Spleen (tissue), 11 donors: ENCODE measurements at regions not wholly inside any gene's neighbourhood (a gene's known extent, or its start where the extent isn't known, plus 50 kb on each side); places are given as distances from the start of the nearest gene placed in this dataset.

Experiments
- DNase-seq: peaks from one replicate; pipeline ENCODE4 v3.0.0-alpha.2; 2020
- H3K27ac ChIP-seq, 8 donors: fragments of 200-600 bp; sonication (generic) in 7 of 8; 1 replicate in 4 of 8; 2 replicates in 4 of 8; pipeline versions ENCODE4 v1.5.0 to v1.8.0; 2016 to 2021; ENCODE audit warnings: inconsistent platforms in 4 of 8, mild to moderate bottlenecking in 4 of 8, moderate library complexity in 1 of 8
- H3K27me3 ChIP-seq, 7 donors: fragments of 200-600 bp; sonication (generic) in 6 of 7; replicated peaks in 1 of 7; 1 replicate in 4 of 7; 2 replicates in 3 of 7; pipeline versions ENCODE4 v1.5.0 to v1.8.0; 2016 to 2021; ENCODE audit warnings: inconsistent platforms in 3 of 7, mild to moderate bottlenecking in 1 of 7
- H3K36me3 ChIP-seq, 6 donors: fragments of 200-600 bp; sonication (generic) in 5 of 6; 1 replicate in 4 of 6; 2 replicates in 2 of 6; pipeline versions ENCODE4 v1.5.0 to v1.8.0; 2016 to 2021; ENCODE audit warnings: inconsistent platforms in 2 of 6
- H3K4me1 ChIP-seq, 6 donors: fragments of 200-600 bp; sonication (generic) in 5 of 6; 1 replicate in 3 of 6; 2 replicates in 3 of 6; pipeline versions ENCODE4 v1.5.0 to v1.8.0; 2016 to 2021; ENCODE audit warnings: inconsistent platforms in 3 of 6
- H3K4me3 ChIP-seq, 8 donors: fragments of 200-600 bp; sonication (generic) in 7 of 8; 1 replicate in 4 of 8; 2 replicates in 4 of 8; pipeline versions ENCODE4 v1.5.0 to v1.8.0; 2016 to 2021; ENCODE audit warnings: inconsistent platforms in 4 of 8, mild to moderate bottlenecking in 4 of 8, moderate library complexity in 2 of 8
- H3K9me3 ChIP-seq, 8 donors: fragments of 200-600 bp; sonication (generic) in 7 of 8; 1 replicate in 4 of 8; 2 replicates in 4 of 8; pipeline versions ENCODE4 v1.5.0 to v1.8.0; 2016 to 2021; ENCODE audit warnings: inconsistent platforms in 4 of 8
- POLR2A ChIP-seq, 3 donors: fragments of 450-650 bp; IDR thresholded peaks; one replicate each; pipeline ENCODE4 v1.5.1; 2017; ENCODE audit warnings: antibody characterized with exemption in 3 of 3, mild to moderate bottlenecking in 1 of 3
- POLR2AphosphoS5 ChIP-seq, 3 donors: sonication (generic); formaldehyde crosslinking; IDR thresholded peaks; one replicate each; pipeline ENCODE4 v1.5.1; 2017; ENCODE audit warnings: antibody characterized with exemption in 3 of 3
- WGBS, 5 donors: extraction: QIAGEN DNeasy Blood & Tissue Kit in 3 of 5; methylation state at CpG; one replicate each; pipeline versions ENCODE4 v1.1.5 to v1.1.7; 2013 to 2018; 5-methylcytosine and 5-hydroxymethylcytosine counted together
- intact Hi-C: fragments of 100-400 bp; cut with DNase I; formaldehyde crosslinking; loops from one replicate; pipeline ENCODE4 v1.15.0; 2023; ENCODE audit warnings: low total_unique reads
- TF ChIP-seq, protein P1 (sequence below), 11 experiments: fragments of 200-600 bp in 7 of 11; fragments of 450-650 bp in 4 of 11; sonication (generic) in 4 of 11; IDR thresholded peaks in 8 of 11; conservative IDR thresholded peaks in 3 of 11; 1 replicate in 7 of 11; 2 replicates in 4 of 11; pipeline versions ENCODE4 v1.4.0 to v1.8.0; 2016 to 2021; ENCODE audit warnings: antibody characterized with exemption in 11 of 11, inconsistent platforms in 4 of 11, mild to moderate bottlenecking in 1 of 11
- donor health status: healthy with polysubstance abuse.
- donor health status: DM: no; HTN: no; CAD: no; lungs with moderate emphysema.
- donor health status: DM: no; HTN: no; CAD: no.
- donor health status: Bipolar disorder and iron deficiency.
- donor health status: healthy.
- donor health status: DM: no; HTN: no; CAD: no.
- donor health status: DM: yes; HTN: yes; CAD: no.

DNA sequence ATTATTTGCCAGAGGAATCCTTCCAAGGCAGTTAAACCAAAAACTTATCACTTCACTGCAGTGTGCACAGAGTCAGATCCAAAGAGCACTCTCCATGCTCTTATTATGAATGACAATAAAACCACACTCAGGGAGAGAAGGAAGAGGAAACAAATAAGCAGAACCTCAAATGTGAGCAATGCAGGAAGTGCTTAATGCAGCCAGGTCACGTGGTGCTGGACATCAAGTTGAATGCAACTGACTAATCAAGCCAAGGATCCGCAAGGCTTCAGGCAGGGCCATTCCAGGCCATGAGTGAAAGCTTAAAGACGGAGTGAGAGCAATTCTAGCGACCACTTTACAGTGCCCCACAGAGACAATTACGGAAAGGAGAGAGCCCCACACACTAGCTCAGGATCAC, 230.4 kb upstream of the PUM3 start:
- H3K27ac ChIP-seq: no peak overlapping the region
- H3K4me3 ChIP-seq: no peak overlapping the region
- peaks cover 0 to 19% (median 2%) of the 10 kb centered on the region in 8 donors for H3K9me3 ChIP-seq
- 65 to 77% (median 72%) methylated on average over 5 of the region's 5 CpGs for WGBS, 5 donors
- intact Hi-C loops: no loop called here
- no peaks in the 10 kb centered on the region for H3K4me1 ChIP-seq
- DNase-seq: no peak
- H3K27me3 ChIP-seq: no peaks in the 10 kb centered on the region
- TF ChIP-seq POLR2A (IDR thresholded peaks at IDR 0.05) (no peak), POLR2AphosphoS5 (IDR thresholded peaks at IDR 0.05) (no peak)
- TF ChIP-seq, protein P1, sequence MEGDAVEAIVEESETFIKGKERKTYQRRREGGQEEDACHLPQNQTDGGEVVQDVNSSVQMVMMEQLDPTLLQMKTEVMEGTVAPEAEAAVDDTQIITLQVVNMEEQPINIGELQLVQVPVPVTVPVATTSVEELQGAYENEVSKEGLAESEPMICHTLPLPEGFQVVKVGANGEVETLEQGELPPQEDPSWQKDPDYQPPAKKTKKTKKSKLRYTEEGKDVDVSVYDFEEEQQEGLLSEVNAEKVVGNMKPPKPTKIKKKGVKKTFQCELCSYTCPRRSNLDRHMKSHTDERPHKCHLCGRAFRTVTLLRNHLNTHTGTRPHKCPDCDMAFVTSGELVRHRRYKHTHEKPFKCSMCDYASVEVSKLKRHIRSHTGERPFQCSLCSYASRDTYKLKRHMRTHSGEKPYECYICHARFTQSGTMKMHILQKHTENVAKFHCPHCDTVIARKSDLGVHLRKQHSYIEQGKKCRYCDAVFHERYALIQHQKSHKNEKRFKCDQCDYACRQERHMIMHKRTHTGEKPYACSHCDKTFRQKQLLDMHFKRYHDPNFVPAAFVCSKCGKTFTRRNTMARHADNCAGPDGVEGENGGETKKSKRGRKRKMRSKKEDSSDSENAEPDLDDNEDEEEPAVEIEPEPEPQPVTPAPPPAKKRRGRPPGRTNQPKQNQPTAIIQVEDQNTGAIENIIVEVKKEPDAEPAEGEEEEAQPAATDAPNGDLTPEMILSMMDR (IDR thresholded peaks at IDR 0.05 in 8 of 11, conservative IDR thresholded peaks at IDR 0.05 in 3 of 11): no peak
- H3K36me3 ChIP-seq: no peaks in the 10 kb centered on the region

DNA sequence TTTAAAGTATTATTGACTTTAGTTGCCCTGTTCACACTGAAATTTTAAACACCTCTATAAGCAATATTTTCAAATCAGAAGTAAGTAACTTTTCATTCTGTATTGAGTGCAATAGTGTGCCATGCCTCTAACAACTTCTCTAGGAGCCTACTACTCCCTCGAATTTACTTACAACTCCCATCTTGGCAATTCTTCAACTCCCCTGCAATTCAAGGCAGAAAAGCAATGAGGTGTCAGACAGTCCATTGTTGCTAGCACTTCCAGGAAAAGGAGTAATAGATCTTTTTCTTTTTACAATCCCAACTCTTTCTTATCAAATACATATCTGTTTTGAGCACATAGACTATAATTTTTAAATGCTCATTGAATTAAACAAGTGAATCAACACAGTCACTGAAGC, 222.7 kb upstream of the PUM3 start:
- Histone ChIP-seq H3K27ac (no peak overlapping the region), H3K36me3 (no peaks in the 10 kb centered on the region), H3K4me3 (no peak overlapping the region), H3K4me1 (no peaks in the 10 kb centered on the region), H3K9me3 (peaks cover 0 to 10% (median 2%) of the 10 kb centered on the region in 8 donors), H3K27me3 (no peaks in the 10 kb centered on the region)
- intact Hi-C loops: no loop called here
- TF ChIP-seq, protein P1 (IDR thresholded peaks at IDR 0.05 in 8 of 11, conservative IDR thresholded peaks at IDR 0.05 in 3 of 11): no peak
- TF ChIP-seq POLR2AphosphoS5 (IDR thresholded peaks at IDR 0.05) (no peak), POLR2A (IDR thresholded peaks at IDR 0.05) (no peak)
- WGBS, 5 donors: 33 to 61% (median 53%) methylated on average over 1 of the region's 1 CpG
- DNase-seq: no peak

DNA sequence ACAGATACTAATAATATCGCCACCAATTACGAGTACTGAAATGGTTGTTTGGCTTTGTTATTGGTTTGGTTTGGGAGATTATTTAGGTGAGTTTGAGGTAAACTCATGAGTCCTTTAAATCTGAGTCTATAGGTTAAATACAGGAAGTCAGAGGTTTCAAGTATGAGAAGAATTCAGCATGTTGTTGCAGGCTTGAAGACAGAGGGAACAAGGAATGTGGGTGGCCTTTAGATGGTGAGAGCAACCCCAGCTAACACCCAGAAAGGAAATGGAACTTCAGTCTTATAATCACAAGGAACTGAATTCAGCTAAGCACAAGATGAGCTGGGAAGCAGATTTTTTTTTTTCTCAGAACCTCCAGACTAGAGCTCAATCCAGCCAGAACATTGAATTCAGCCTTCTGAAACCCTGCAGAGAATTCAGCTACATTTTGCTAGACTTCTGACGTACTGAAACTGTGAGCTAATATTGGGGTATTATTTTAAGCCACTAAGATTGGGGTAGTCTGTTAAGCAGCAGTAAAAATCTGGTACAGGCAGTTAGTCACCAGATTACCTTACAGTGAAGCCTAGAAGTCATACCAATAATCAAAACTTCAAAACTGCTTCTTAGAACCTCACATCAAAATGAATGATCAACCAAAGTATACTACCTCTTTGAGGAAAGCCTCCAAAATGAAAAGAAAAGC, 216.0 kb upstream of the PUM3 start:
- Histone ChIP-seq H3K27me3 (no peaks in the 10 kb centered on the region), H3K27ac (no peak overlapping the region), H3K4me1 (no peaks in the 10 kb centered on the region), H3K4me3 (no peak overlapping the region), H3K36me3 (no peaks in the 10 kb centered on the region), H3K9me3 (no peaks in the 10 kb centered on the region)
- intact Hi-C loops: no loop called here
- no peak for DNase-seq
- TF ChIP-seq POLR2AphosphoS5 (IDR thresholded peaks at IDR 0.05): no peak
- WGBS, 5 donors: 85 to 93% (median 90%) methylated on average over 3 of the region's 3 CpGs

DNA sequence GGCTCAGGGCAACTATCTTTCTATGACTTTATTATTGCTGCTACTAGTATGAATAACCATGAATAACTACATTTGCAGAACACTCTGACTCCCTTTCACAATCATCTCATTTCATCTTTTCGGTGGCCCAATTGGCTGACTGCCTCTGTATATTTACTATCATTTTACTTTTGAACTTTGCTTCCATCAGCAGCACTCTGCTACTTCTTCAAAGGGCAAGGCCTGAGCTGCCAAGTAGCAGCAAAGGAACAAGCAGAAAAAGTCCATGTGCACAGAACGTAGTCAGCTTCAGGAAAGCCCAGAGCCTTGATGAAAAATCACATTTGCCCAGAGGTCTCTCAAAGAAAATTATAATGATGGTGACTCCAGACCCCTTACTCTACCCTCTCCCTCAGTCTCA, 214.5 kb upstream of the PUM3 start:
- Histone ChIP-seq H3K4me3 (no peak overlapping the region), H3K4me1 (no peaks in the 10 kb centered on the region), H3K9me3 (no peaks in the 10 kb centered on the region), H3K27me3 (no peaks in the 10 kb centered on the region), H3K27ac (no peak overlapping the region), H3K36me3 (no peaks in the 10 kb centered on the region)
- WGBS, 5 donors: 54 to 86% (median 78%) methylated on average over 2 of the region's 2 CpGs
- no peak for DNase-seq
- intact Hi-C loops: no loop called here
- TF ChIP-seq, protein P1 (IDR thresholded peaks at IDR 0.05 in 8 of 11, conservative IDR thresholded peaks at IDR 0.05 in 3 of 11): no peak
- TF ChIP-seq POLR2A (IDR thresholded peaks at IDR 0.05): no peak
- TF ChIP-seq POLR2AphosphoS5 (IDR thresholded peaks at IDR 0.05): no peak
